Stimulated activated effector memory CD8-positive, alpha-beta T cell treated with anti-CD3 and anti-CD28 coated beads, Interleukin-12 subunit alpha, Interleukin-12 subunit beta, amount 100 ng/mL, for 72 hours (primary cell): ENCODE measurements at regions not wholly inside any gene's neighbourhood (a gene's known extent, or its start where the extent isn't known, plus 50 kb on each side); places are given as distances from the start of the nearest gene placed in this dataset.
"Not testable (repeated sequence)": the region's sequence is repeated elsewhere in the genome, so short reads cannot be mapped to it uniquely, and the experiment has no call there.

Experiments
- ATAC-seq: fragments of 150-1000 bp; cut with Tn5 transposase; 2 replicates; pipeline ENCODE4 v1.10.0; 2021
- DNase-seq, 2 donors: peaks; one replicate each; pipeline ENCODE4 v3.0.0; 2021 to 2022; ENCODE audit warnings: low spot score in 2 of 2
- H3K27ac Mint-ChIP-seq: one replicate; pipeline ENCODE4 v1.8.0; 2022; ENCODE audit warnings: mild to moderate bottlenecking, mixed read lengths
- H3K36me3 Mint-ChIP-seq: one replicate; pipeline ENCODE4 v1.8.0; 2022; ENCODE audit warnings: mild to moderate bottlenecking, mixed read lengths
- H3K4me1 Mint-ChIP-seq: one replicate; pipeline ENCODE4 v1.8.0; 2022; ENCODE audit warnings: mixed read lengths
- H3K4me3 Mint-ChIP-seq: one replicate; pipeline ENCODE4 v1.8.0; 2022; ENCODE audit warnings: mild to moderate bottlenecking, mixed read lengths
- H3K9me3 Mint-ChIP-seq: one replicate; pipeline ENCODE4 v1.8.0; 2022; ENCODE audit warnings: mixed read lengths

GRCh38 chrX:42023122-42023521, 99.8 kb upstream of the CASK start:
- no peak overlapping the region for H3K4me3 Mint-ChIP-seq
- ATAC-seq (peak; percentile 79), DNase-seq (no peak)
- no peaks in the 10 kb centered on the region for H3K9me3 Mint-ChIP-seq
- H3K4me1 Mint-ChIP-seq, result peaks cover 21% of the 10 kb centered on the region
- H3K27ac Mint-ChIP-seq, result peak overlapping the region; percentile 91
- no peaks in the 10 kb centered on the region for H3K36me3 Mint-ChIP-seq

DNA sequence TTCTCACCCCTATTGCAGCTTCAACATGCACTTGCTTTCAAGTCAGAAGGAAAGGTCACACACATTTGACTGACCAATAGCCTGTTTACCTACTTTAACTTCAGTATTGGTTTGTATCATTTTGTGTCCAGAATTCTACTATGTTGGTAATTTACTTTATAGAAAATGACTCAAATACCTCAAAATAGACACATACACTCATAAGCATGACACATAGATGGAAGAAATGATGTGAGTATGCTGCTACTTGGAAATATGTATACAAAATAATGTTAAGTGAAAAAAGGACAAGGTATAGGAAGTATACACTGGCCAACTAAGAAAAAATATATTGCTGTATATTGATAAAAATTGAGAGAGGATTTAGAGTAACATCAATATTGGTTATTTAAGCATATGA, 98.8 kb upstream of the CASK start:
- Mint-ChIP-seq H3K9me3 (no peaks in the 10 kb centered on the region), H3K4me3 (peak overlapping the region; percentile 37), H3K36me3 (no peaks in the 10 kb centered on the region), H3K4me1 (peaks cover 21% of the 10 kb centered on the region), H3K27ac (peak overlapping the region; percentile 91)
- DNase-seq, result no peak
- ATAC-seq, result peak; percentile 85

GRCh38 chrX:42021058-42021457, 97.7 kb upstream of the CASK start:
- Mint-ChIP-seq H3K36me3 (no peaks in the 10 kb centered on the region), H3K4me3 (no peak overlapping the region), H3K4me1 (peaks cover 21% of the 10 kb centered on the region), H3K27ac (peak overlapping the region; percentile 91), H3K9me3 (no peaks in the 10 kb centered on the region)
- DNase-seq, result no peak
- peak; percentile 71 for ATAC-seq

DNA sequence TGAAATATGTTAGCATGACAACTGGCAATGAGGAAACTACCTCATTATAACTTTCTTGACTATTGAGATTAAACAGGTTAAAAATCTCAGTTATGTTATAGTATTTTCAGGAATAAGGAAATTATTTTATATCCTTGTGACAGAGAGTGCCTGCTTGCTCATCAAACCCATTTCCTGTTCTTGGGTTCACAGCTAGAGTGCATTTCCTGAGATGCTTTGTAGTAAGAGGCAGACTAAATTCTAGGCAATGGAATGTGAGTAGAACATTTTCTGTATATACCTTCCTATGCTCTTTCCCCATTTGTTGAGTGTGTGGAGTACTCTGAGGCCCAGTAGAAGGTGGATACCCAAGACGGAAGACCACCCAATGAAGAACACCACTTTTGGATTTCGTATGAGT, 96.9 kb upstream of the CASK start:
- H3K4me3 Mint-ChIP-seq, result no peak overlapping the region
- no peaks in the 10 kb centered on the region for H3K9me3 Mint-ChIP-seq
- peaks cover 21% of the 10 kb centered on the region for H3K4me1 Mint-ChIP-seq
- no peaks in the 10 kb centered on the region for H3K36me3 Mint-ChIP-seq
- DNase-seq, result no peak
- H3K27ac Mint-ChIP-seq, result no peak overlapping the region
- ATAC-seq, result no peak

DNA sequence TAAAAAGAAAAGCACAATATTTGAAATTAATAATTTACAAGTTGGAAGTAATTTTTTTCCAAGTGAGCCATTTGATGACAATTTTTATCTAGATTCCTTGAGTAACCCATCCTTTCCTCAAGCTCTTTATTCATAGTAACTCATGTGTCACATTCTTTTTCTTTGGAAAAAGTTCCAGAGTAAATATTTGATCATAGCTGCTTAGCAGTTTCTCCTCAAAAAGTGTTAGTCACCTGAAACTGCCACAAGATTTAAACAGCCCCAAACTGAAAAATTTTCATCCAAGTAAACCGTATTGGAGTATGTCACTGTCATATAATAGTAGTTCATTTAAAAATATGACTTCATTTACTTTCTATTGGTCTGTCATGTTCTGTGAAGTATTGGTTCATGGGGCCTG, 94.6 kb upstream of the CASK start:
- Mint-ChIP-seq H3K4me3 (no peak overlapping the region), H3K36me3 (no peaks in the 10 kb centered on the region), H3K9me3 (no peaks in the 10 kb centered on the region), H3K27ac (no peak overlapping the region), H3K4me1 (peaks cover 21% of the 10 kb centered on the region)
- no peak for DNase-seq
- ATAC-seq, result no peak

DNA sequence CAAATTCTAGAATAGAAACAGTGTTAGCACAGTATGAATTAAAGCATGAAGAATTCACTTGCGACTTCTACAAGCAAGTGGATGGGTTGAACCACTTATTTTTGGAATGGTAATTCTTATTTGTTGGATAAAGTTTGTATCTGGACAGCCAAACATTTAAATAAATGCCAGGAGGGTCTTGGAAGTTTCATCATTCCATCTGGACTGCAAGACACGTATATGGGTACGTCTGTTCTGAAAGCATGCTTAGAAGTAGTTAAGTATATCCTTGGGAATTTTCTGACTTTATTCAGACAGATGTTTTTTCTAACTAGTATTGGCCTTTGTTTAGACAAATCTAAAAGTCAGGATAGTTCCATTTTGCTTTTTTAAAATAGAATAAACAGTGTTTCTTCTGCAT, 77.5 kb upstream of the CASK start:
- no peak for DNase-seq

GRCh38 chrX:41984628-41985027, 61.3 kb upstream of the CASK start:
- Mint-ChIP-seq H3K36me3 (no peaks in the 10 kb centered on the region), H3K9me3 (no peaks in the 10 kb centered on the region), H3K4me1 (peaks cover 7% of the 10 kb centered on the region), H3K4me3 (no peak overlapping the region), H3K27ac (no peak overlapping the region)
- no peak for ATAC-seq
- DNase-seq, result no peak

More for the DNA sequence above, 77.5 kb upstream of the CASK start:
- H3K9me3 Mint-ChIP-seq, result no peaks in the 10 kb centered on the region
- no peaks in the 10 kb centered on the region for H3K4me1 Mint-ChIP-seq
- no peak overlapping the region for H3K27ac Mint-ChIP-seq
- H3K36me3 Mint-ChIP-seq, result no peaks in the 10 kb centered on the region
- ATAC-seq, result no peak
- no peak overlapping the region for H3K4me3 Mint-ChIP-seq

DNA sequence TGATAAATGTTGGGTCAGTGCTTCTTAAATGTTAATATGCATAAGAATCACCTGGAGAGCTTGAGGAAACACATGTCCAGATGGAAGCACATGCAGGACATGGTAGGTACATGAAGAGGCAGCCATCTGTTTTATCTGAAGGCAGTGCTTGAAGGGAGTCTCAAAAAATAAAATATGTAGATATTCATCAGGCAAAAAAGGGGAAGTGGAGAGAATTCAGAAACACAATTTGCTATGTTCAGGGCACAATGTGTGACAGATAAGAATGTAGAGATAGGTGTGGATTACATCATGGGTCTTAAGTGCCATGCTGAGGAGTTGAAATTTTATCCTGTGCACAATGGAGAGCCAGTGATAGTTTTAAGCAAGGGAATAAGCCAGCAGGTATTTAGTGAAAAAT, 59.6 kb upstream of the CASK start:
- Mint-ChIP-seq H3K4me3 (no peak overlapping the region), H3K9me3 (no peaks in the 10 kb centered on the region), H3K27ac (no peak overlapping the region), H3K4me1 (peaks cover 7% of the 10 kb centered on the region), H3K36me3 (no peaks in the 10 kb centered on the region)
- no peak for ATAC-seq
- DNase-seq, result no peak

GRCh38 chrX:41981481-41982013, 58.2 kb upstream of the CASK start:
- no peak for DNase-seq
- peaks cover 7% of the 10 kb centered on the region for H3K4me1 Mint-ChIP-seq
- H3K9me3 Mint-ChIP-seq, result no peaks in the 10 kb centered on the region
- H3K4me3 Mint-ChIP-seq, result no peak overlapping the region
- H3K27ac Mint-ChIP-seq, result no peak overlapping the region
- no peak for ATAC-seq
- H3K36me3 Mint-ChIP-seq, result no peaks in the 10 kb centered on the region

GRCh38 chrX:41974677-41975076, 51.3 kb upstream of the CASK start:
- not testable (repeated sequence) for DNase-seq, H3K36me3 Mint-ChIP-seq, H3K4me1 Mint-ChIP-seq, H3K9me3 Mint-ChIP-seq, H3K27ac Mint-ChIP-seq, H3K4me3 Mint-ChIP-seq, ATAC-seq

DNA sequence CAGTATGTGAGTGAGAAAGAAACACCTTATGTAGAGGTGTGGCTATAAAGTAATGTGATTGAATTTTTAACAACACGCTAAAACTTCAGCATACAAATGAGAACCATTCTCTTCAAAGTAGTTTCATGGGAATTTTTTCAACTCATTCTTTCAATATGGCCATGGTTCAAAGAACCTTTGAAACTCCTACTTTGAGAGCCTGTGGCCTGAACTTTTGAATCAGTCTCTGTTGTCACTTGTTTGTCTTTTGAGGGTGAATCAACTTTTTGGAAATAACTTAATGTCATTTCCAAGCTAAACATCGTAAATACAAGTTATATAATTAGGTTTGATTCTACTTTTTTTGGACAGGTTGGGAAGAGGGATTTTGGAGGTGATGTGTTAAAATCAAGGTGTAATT, 49.9 kb upstream of the CASK start:
- H3K9me3 Mint-ChIP-seq, result peaks cover 4% of the 10 kb centered on the region
- DNase-seq, result no peak
- no peak overlapping the region for H3K27ac Mint-ChIP-seq
- no peaks in the 10 kb centered on the region for H3K36me3 Mint-ChIP-seq
- H3K4me3 Mint-ChIP-seq, result no peak overlapping the region
- no peak for ATAC-seq
- H3K4me1 Mint-ChIP-seq, result no peaks in the 10 kb centered on the region
